IPS-18a (cell line): ENCODE measurements at regions not wholly inside any gene's neighbourhood (a gene's known extent, or its start where the extent isn't known, plus 50 kb on each side); places are given as distances from the start of the nearest gene placed in this dataset.
"Not testable (repeated sequence)": the region's sequence is repeated elsewhere in the genome, so short reads cannot be mapped to it uniquely, and the experiment has no call there.

Source experiments
- H3K27ac ChIP-seq: one replicate; pipeline ENCODE4 v1.5.1; 2013; ENCODE audit warnings: low read length
- H3K27me3 ChIP-seq: one replicate; pipeline ENCODE4 v1.6.1; 2013; ENCODE audit warnings: mild to moderate bottlenecking, low read length; ENCODE audit not compliant: control insufficient read depth, insufficient read depth
- H3K36me3 ChIP-seq: one replicate; pipeline ENCODE4 v1.6.1; 2013; ENCODE audit warnings: low read depth, low read length; ENCODE audit not compliant: control insufficient read depth
- H3K4me1 ChIP-seq: one replicate; pipeline ENCODE4 v1.6.1; 2013; ENCODE audit warnings: low read depth, low read length; ENCODE audit not compliant: control insufficient read depth
- H3K4me3 ChIP-seq: one replicate; pipeline ENCODE4 v1.5.1; 2013; ENCODE audit warnings: low read length
- H3K9ac ChIP-seq: one replicate; pipeline ENCODE4 v1.6.1; 2013; ENCODE audit warnings: mild to moderate bottlenecking, low read length, moderate library complexity
- H3K9me3 ChIP-seq: one replicate; pipeline ENCODE4 v1.6.1; 2013; ENCODE audit warnings: low read depth, low read length; ENCODE audit not compliant: control insufficient read depth

DNA sequence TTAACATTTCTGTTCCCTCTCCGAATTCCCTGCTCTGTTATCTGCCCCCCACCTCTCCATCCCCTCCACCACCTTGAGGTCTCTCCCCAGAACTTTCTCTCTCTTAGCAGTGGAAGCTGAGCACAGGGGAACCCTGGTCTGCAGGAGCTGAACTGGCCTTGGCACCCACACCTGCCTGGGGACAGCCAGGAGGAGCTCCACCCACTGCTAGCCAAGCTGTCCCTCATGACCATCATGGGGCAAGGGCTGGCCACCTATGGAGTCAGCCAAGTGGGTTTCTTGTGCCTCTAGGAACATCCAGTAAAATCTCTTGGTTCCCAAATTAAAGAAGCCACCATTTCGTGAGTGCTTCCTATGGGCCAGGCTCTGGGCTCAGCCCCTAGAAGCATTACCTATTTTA is 276.4 kb upstream of the TLE3 start:
- peaks cover 27% of the 10 kb centered on the region for H3K4me1 ChIP-seq
- no peak overlapping the region for H3K9ac ChIP-seq
- no peaks in the 10 kb centered on the region for H3K36me3 ChIP-seq
- no peaks in the 10 kb centered on the region for H3K9me3 ChIP-seq
- H3K27me3 ChIP-seq = peaks cover 18% of the 10 kb centered on the region
- no peak overlapping the region for H3K27ac ChIP-seq
- no peak overlapping the region for H3K4me3 ChIP-seq

DNA sequence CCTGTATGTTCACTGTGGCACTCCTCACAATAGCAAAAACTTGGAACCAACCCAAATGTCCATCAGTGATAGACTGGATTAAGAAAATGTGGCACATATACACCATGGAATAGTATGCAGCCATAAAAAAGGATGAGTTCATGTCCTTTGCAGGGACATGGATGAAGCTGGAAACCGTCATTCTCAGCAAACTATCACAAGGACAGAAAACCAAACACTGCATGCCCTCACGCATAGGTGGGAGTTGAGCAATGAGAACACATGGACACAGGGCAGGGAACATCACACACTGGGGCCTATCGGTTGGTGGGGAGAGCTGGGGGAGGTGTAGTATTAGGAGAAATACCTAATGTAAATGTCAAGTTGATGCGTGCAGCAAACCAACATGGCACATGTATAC is 275.7 kb upstream of the TLE3 start:
- not testable (repeated sequence) for H3K9me3 ChIP-seq, H3K9ac ChIP-seq

DNA sequence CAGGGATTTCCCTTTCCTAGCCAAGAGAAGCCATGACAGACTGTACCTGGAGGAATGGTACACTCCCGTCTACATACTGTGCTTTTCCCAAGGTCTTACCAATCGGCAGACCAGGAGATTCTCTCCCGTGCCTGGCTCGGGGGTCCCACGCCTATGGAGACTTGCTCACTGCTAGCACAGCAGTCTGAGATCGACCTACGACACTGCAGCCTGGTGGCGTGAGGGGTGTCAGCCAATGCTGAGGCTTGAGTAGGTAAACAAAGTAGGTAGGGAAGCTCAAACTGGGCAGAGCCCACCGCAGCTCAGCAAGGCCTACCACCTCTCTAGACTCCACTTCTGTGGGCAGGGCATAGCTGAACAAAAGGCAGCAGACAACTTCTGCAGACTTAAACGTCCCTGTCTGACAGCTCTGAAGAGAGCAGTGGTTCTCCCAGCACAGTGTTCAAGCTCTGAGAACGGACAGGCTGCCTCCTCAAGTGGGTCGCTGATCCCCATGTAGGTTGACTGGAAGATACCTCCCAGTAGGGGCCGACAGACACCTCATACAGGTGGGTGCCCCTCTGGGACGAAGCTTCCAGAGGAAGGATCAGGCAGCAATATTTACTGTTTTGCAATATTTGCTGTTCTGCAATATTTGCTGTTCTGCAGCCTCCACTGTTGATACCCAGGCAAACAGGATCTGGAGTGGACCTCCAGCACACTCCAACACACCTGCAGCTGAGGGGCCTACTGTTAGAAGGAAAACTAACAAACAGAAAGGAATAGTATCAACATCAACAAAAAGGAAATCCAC is 270.4 kb upstream of the TLE3 start:
- not testable (repeated sequence) for H3K27me3 ChIP-seq, H3K36me3 ChIP-seq, H3K9me3 ChIP-seq, H3K27ac ChIP-seq, H3K4me3 ChIP-seq, H3K4me1 ChIP-seq, H3K9ac ChIP-seq

More for the DNA sequence above, 275.7 kb upstream of the TLE3 start:
- Histone ChIP-seq H3K4me1 (peaks cover 23% of the 10 kb centered on the region), H3K27me3 (peaks cover 18% of the 10 kb centered on the region)
- not testable (repeated sequence) for H3K36me3 ChIP-seq, H3K27ac ChIP-seq, H3K4me3 ChIP-seq

- not testable (repeated sequence) for H3K27me3 ChIP-seq, H3K36me3 ChIP-seq, H3K27ac ChIP-seq, H3K9me3 ChIP-seq, H3K9ac ChIP-seq, H3K4me1 ChIP-seq, H3K4me3 ChIP-seq
Observed at GRCh38 chr15:70364023-70364422, 266.3 kb upstream of the TLE3 start.

GRCh38 chr15:70362886-70363285 is 265.2 kb upstream of the TLE3 start:
- no peaks in the 10 kb centered on the region for H3K27me3 ChIP-seq
- H3K9me3 ChIP-seq = no peaks in the 10 kb centered on the region
- no peak overlapping the region for H3K4me3 ChIP-seq
- H3K36me3 ChIP-seq = no peaks in the 10 kb centered on the region
- H3K9ac ChIP-seq = no peak overlapping the region
- no peak overlapping the region for H3K27ac ChIP-seq
- peaks cover 3% of the 10 kb centered on the region for H3K4me1 ChIP-seq

DNA sequence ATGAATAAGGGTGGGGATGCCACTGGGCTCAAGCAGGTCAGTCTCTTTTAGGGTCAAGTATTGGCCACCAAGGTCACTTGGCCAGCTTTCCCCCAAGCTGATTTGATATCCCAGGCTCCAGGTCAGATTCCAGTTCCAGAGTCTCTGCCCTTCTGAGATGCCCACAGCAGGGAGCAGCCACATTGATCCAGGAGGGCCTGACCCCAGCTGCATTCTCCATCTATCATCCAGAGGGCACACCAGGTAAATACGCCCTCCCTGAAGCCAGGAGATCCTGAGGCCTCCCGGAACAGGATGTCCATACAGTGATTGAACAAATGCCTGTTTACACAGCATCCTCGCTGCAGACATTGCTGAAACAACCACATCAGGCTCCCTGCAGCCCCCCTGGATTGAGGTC is 264.6 kb upstream of the TLE3 start:
- Histone ChIP-seq H3K36me3 (no peaks in the 10 kb centered on the region), H3K27ac (no peak overlapping the region), H3K27me3 (no peaks in the 10 kb centered on the region), H3K4me3 (no peak overlapping the region), H3K9me3 (no peaks in the 10 kb centered on the region), H3K4me1 (peaks cover 3% of the 10 kb centered on the region), H3K9ac (no peak overlapping the region)

- no peak overlapping the region for H3K9ac ChIP-seq
- peaks cover 3% of the 10 kb centered on the region for H3K4me1 ChIP-seq
- H3K36me3 ChIP-seq = no peaks in the 10 kb centered on the region
Observed at GRCh38 chr15:70361891-70362290, 264.2 kb upstream of the TLE3 start.

GRCh38 chr15:70361106-70361505 is 263.4 kb upstream of the TLE3 start:
- Histone ChIP-seq H3K27me3 (no peaks in the 10 kb centered on the region), H3K9ac (no peak overlapping the region), H3K36me3 (no peaks in the 10 kb centered on the region), H3K27ac (no peak overlapping the region), H3K9me3 (no peaks in the 10 kb centered on the region), H3K4me3 (no peak overlapping the region), H3K4me1 (peaks cover 3% of the 10 kb centered on the region)

More at GRCh38 chr15:70361891-70362290, 264.2 kb upstream of the TLE3 start:
- H3K27me3 ChIP-seq = no peaks in the 10 kb centered on the region
- no peak overlapping the region for H3K27ac ChIP-seq
- no peak overlapping the region for H3K4me3 ChIP-seq
- no peaks in the 10 kb centered on the region for H3K9me3 ChIP-seq

GRCh38 chr15:70358871-70359647 is 261.3 kb upstream of the TLE3 start:
- no peaks in the 10 kb centered on the region for H3K36me3 ChIP-seq
- H3K27ac ChIP-seq = no peak overlapping the region
- H3K9me3 ChIP-seq = no peaks in the 10 kb centered on the region
- no peak overlapping the region for H3K4me3 ChIP-seq
- H3K27me3 ChIP-seq = no peaks in the 10 kb centered on the region
- H3K9ac ChIP-seq = no peak overlapping the region
- peaks cover 3% of the 10 kb centered on the region for H3K4me1 ChIP-seq

- Histone ChIP-seq H3K27me3 (no peaks in the 10 kb centered on the region), H3K9ac (no peak overlapping the region), H3K4me1 (peaks cover 3% of the 10 kb centered on the region), H3K4me3 (no peak overlapping the region), H3K36me3 (no peaks in the 10 kb centered on the region), H3K27ac (no peak overlapping the region), H3K9me3 (no peaks in the 10 kb centered on the region)
Observed at GRCh38 chr15:70358011-70358819, 260.5 kb upstream of the TLE3 start.

GRCh38 chr15:70357453-70357852 is 259.7 kb upstream of the TLE3 start:
- Histone ChIP-seq H3K36me3 (no peaks in the 10 kb centered on the region), H3K4me3 (no peak overlapping the region), H3K27me3 (no peaks in the 10 kb centered on the region), H3K9ac (no peak overlapping the region), H3K9me3 (no peaks in the 10 kb centered on the region), H3K27ac (no peak overlapping the region), H3K4me1 (peaks cover 2% of the 10 kb centered on the region)
